ENCODE measurements at regions not wholly inside any gene's neighbourhood (a gene's known extent, or its start where the extent isn't known, plus 50 kb on each side); places are given as distances from the start of the nearest gene placed in this dataset.

DNA sequence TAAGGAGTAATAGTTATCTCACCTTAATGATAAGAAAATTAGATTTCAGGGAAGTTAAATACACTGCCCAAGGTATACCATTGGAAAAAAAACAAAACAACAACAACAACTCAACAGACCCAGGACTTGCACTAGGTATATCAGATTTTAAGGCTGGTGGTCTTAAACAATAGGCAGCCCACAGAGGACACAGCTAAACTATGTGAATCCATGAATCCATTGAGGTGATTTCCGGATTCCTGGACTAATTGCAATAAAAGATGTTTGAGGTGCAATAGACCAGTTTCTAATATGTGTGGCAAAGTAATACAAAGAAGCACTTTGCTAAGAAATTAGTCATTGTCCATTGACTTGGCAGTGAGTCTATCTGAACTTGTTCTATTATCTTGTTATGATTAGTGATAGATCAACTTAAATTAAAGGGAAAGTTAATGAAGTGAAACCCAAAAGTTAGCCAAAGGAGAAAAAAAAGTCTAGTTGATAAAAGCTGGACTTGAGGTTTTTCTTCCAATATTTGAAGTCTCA lies 60.9 kb upstream of the MAGI1 start:
- Histone ChIP-seq H3K27ac (replicated peaks) (no peak overlapping the region), H3K27me3 (ENCODE audit: low read depth) (no peaks in the 10 kb centered on the region), H3K36me3 (no peaks in the 10 kb centered on the region), H3K9me3 (replicated peaks) (peaks cover 10% of the 10 kb centered on the region), H3K4me3 (no peak overlapping the region), H3K4me1 (no peaks in the 10 kb centered on the region)
- intact Hi-C loops (cut with micrococcal nuclease): no loop called here
- no peak for DNase-seq
- TF ChIP-seq, protein P1, sequence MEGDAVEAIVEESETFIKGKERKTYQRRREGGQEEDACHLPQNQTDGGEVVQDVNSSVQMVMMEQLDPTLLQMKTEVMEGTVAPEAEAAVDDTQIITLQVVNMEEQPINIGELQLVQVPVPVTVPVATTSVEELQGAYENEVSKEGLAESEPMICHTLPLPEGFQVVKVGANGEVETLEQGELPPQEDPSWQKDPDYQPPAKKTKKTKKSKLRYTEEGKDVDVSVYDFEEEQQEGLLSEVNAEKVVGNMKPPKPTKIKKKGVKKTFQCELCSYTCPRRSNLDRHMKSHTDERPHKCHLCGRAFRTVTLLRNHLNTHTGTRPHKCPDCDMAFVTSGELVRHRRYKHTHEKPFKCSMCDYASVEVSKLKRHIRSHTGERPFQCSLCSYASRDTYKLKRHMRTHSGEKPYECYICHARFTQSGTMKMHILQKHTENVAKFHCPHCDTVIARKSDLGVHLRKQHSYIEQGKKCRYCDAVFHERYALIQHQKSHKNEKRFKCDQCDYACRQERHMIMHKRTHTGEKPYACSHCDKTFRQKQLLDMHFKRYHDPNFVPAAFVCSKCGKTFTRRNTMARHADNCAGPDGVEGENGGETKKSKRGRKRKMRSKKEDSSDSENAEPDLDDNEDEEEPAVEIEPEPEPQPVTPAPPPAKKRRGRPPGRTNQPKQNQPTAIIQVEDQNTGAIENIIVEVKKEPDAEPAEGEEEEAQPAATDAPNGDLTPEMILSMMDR (IDR thresholded peaks at IDR 0.05; ENCODE audit: borderline replicate concordance): no peak

- DNase-seq: no peak
- Histone ChIP-seq H3K36me3 (no peaks in the 10 kb centered on the region), H3K4me1 (no peaks in the 10 kb centered on the region), H3K9me3 (replicated peaks) (peaks cover 10% of the 10 kb centered on the region), H3K27me3 (ENCODE audit: low read depth) (no peaks in the 10 kb centered on the region), H3K27ac (replicated peaks) (no peak overlapping the region), H3K4me3 (no peak overlapping the region)
- intact Hi-C loops (cut with micrococcal nuclease): no loop called here
- TF ChIP-seq, protein P1 (IDR thresholded peaks at IDR 0.05; ENCODE audit: borderline replicate concordance): no peak
Measured at GRCh38 chr3:66098436-66098835, 59.7 kb upstream of the MAGI1 start.

- TF ChIP-seq, protein P1 (IDR thresholded peaks at IDR 0.05; ENCODE audit: borderline replicate concordance): no peak
- Histone ChIP-seq H3K4me1 (no peaks in the 10 kb centered on the region), H3K27ac (replicated peaks) (no peak overlapping the region), H3K36me3 (no peaks in the 10 kb centered on the region), H3K9me3 (replicated peaks) (peaks cover 10% of the 10 kb centered on the region), H3K27me3 (ENCODE audit: low read depth) (no peaks in the 10 kb centered on the region), H3K4me3 (no peak overlapping the region)
- intact Hi-C loops (cut with micrococcal nuclease): no loop called here
- DNase-seq: no peak
Measured at GRCh38 chr3:66097647-66098046, 58.9 kb upstream of the MAGI1 start.

DNA sequence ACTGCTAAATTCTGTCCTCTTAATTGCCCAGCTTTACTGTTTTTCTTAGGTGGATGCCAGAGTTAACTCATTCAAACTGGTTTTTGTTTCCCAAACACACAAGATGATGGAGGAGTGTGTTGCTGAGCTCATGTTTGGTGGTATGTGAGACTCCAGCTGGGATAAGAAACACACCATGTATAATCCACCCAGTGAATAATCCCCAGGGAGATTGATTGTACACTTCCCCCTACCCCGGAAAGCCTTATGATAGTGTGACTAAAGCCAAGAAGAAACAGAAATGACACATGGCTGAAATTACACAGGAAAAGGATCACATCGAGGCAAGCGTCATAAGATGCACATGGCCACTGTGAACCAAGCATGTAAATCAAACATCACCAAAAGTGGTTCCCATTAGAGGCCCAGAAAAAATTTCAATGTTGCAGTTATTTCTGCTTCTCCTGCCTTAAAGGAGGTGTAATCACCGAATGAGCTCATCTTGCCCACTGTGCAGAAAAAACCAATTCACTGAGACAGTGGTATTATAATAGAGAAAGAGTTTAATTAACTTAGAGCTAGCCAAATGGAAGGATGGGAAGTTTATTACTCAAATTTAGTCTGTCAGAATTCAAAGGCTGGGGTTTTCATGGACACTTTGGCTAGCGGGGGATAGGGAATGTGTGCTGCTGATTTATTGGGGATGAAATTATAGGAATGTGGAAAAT lies 56.7 kb upstream of the MAGI1 start:
- no peak overlapping the region for H3K4me3 ChIP-seq
- no peak for DNase-seq
- no peaks in the 10 kb centered on the region for H3K27me3 ChIP-seq (ENCODE audit: low read depth)
- TF ChIP-seq, protein P1 (IDR thresholded peaks at IDR 0.05; ENCODE audit: borderline replicate concordance): no peak
- H3K4me1 ChIP-seq: no peaks in the 10 kb centered on the region
- intact Hi-C loops (cut with micrococcal nuclease): no loop called here
- H3K9me3 ChIP-seq (replicated peaks): peaks cover 10% of the 10 kb centered on the region
- H3K36me3 ChIP-seq: no peaks in the 10 kb centered on the region
- H3K27ac ChIP-seq (replicated peaks): no peak overlapping the region

GRCh38 chr3:66093981-66094380 lies 55.3 kb upstream of the MAGI1 start:
- H3K4me3 ChIP-seq: no peak overlapping the region
- H3K27me3 ChIP-seq (ENCODE audit: low read depth): no peaks in the 10 kb centered on the region
- no peak overlapping the region for H3K27ac ChIP-seq (replicated peaks)
- no peaks in the 10 kb centered on the region for H3K36me3 ChIP-seq
- TF ChIP-seq, protein P1 (IDR thresholded peaks at IDR 0.05; ENCODE audit: borderline replicate concordance): no peak
- no peak for DNase-seq
- H3K9me3 ChIP-seq (replicated peaks): peaks cover 10% of the 10 kb centered on the region
- intact Hi-C loops (cut with micrococcal nuclease): no loop called here
- no peaks in the 10 kb centered on the region for H3K4me1 ChIP-seq

Data from left ventricle myocardium inferior (tissue), 1 donor.